GM23338 (cell line): ENCODE measurements at regions not wholly inside any gene's neighbourhood (a gene's known extent, or its start where the extent isn't known, plus 50 kb on each side); places are given as distances from the start of the nearest gene placed in this dataset.

Experiments used
- ATAC-seq: fragments of 200-7000 bp; cut with Tn5 transposase; 3 replicates; pipeline ENCODE4 v1.9.1; 2020
- DNase-seq: peaks from one replicate; pipeline ENCODE4 v3.0.0-alpha.2; 2015; ENCODE audit warnings: low spot score
- H2AFZ ChIP-seq: fragments of 200-600 bp; sonication (generic); 2 replicates; pipeline ENCODE4 v1.8.0; 2016; ENCODE audit warnings: antibody characterized with exemption, mild to moderate bottlenecking, moderate library complexity
- H3F3A ChIP-seq: fragments of 200-600 bp; sonication (generic); replicated peaks from 2 replicates; pipeline ENCODE4 v1.8.0; 2017; ENCODE audit warnings: antibody characterized with exemption, mixed run types, low read depth
- H3K27ac ChIP-seq: fragments of 200-600 bp; sonication (generic); 2 replicates; pipeline ENCODE4 v1.6.1; 2016; ENCODE audit warnings: low read depth
- H3K27me3 ChIP-seq: fragments of 200-600 bp; sonication (generic); 2 replicates; pipeline ENCODE4 v1.8.0; 2016; ENCODE audit warnings: mild to moderate bottlenecking, mixed run types, moderate library complexity; ENCODE audit not compliant: insufficient read depth
- H3K36me3 ChIP-seq: fragments of 200-600 bp; sonication (generic); 2 replicates; pipeline ENCODE4 v1.8.0; 2016; ENCODE audit warnings: mild to moderate bottlenecking; ENCODE audit not compliant: insufficient read depth
- H3K4me1 ChIP-seq: fragments of 200-600 bp; sonication (generic); 2 replicates; pipeline ENCODE4 v1.8.0; 2016; ENCODE audit warnings: mild to moderate bottlenecking, moderate library complexity; ENCODE audit not compliant: insufficient read depth
- H3K4me2 ChIP-seq: fragments of 200-600 bp; sonication (generic); 2 replicates; pipeline ENCODE4 v1.7.1; 2017; ENCODE audit warnings: mixed run types
- H3K4me3 ChIP-seq: fragments of 200-600 bp; sonication (generic); 2 replicates; pipeline ENCODE4 v1.6.1; 2016; ENCODE audit warnings: mixed run types
- H3K79me2 ChIP-seq: fragments of 200-600 bp; sonication (generic); replicated peaks from 2 replicates; pipeline ENCODE4 v1.8.0; 2017; ENCODE audit warnings: mild to moderate bottlenecking; ENCODE audit not compliant: insufficient read depth
- H3K9me2 ChIP-seq: fragments of 200-600 bp; sonication (generic); 2 replicates; pipeline ENCODE4 v1.8.0; 2017; ENCODE audit not compliant: insufficient read depth
- H4K20me1 ChIP-seq: fragments of 200-600 bp; sonication (generic); replicated peaks from 2 replicates; pipeline ENCODE4 v1.8.0; 2017; ENCODE audit warnings: mild to moderate bottlenecking; ENCODE audit not compliant: insufficient read depth
- H3K27ac Mint-ChIP-seq: 2 replicates; pipeline ENCODE4 v1.8.0; 2020; ENCODE audit warnings: inconsistent platforms, mild to moderate bottlenecking, moderate library complexity, mixed read lengths
- H3K27me3 Mint-ChIP-seq: 3 replicates; pipeline ENCODE4 v1.8.0; 2022; ENCODE audit warnings: low read depth, mild to moderate bottlenecking, moderate library complexity, mixed read lengths, inconsistent platforms; ENCODE audit not compliant: insufficient read depth, poor library complexity
- H3K36me3 Mint-ChIP-seq: 3 replicates; pipeline ENCODE4 v1.8.0; 2021; ENCODE audit warnings: low read depth, mild to moderate bottlenecking, inconsistent platforms, moderate library complexity, mixed read lengths
- H3K4me1 Mint-ChIP-seq: 3 replicates; pipeline ENCODE4 v1.8.0; 2020; ENCODE audit warnings: mild to moderate bottlenecking, inconsistent platforms, mixed read lengths
- H3K4me3 Mint-ChIP-seq: 3 replicates; pipeline ENCODE4 v1.8.0; 2021; ENCODE audit warnings: moderate library complexity, mild to moderate bottlenecking, inconsistent platforms, mixed read lengths
- H3K9me3 Mint-ChIP-seq: 3 replicates; pipeline ENCODE4 v1.8.0; 2020; ENCODE audit warnings: moderate library complexity, mild to moderate bottlenecking, inconsistent platforms, mixed read lengths
- CREB1 ChIP-seq: fragments of 250-450 bp; sonication (Bioruptor Pico); IDR thresholded peaks from 2 replicates; pipeline ENCODE4 v1.5.0; 2020; ENCODE audit warnings: low read depth, mild to moderate bottlenecking, moderate library complexity
- ETS1 ChIP-seq: IDR thresholded peaks from 2 replicates; pipeline ENCODE4 v1.6.1; 2016; ENCODE audit warnings: antibody characterized with exemption
- EZH2 ChIP-seq: fragments of 200-600 bp; sonication (generic); IDR thresholded peaks from one replicate; pipeline ENCODE4 v1.8.0; 2017; ENCODE audit warnings: antibody characterized with exemption, mild to moderate bottlenecking, low read depth; ENCODE audit not compliant: unreplicated experiment
- EZH2phosphoT487 ChIP-seq: fragments of 200-600 bp; sonication (generic); IDR thresholded peaks from one replicate; pipeline ENCODE4 v1.8.1; 2018; ENCODE audit warnings: antibody characterized with exemption; ENCODE audit not compliant: unreplicated experiment
- JUNB ChIP-seq: IDR thresholded peaks from one replicate; pipeline ENCODE4 v1.6.1; 2016; ENCODE audit warnings: antibody characterized with exemption; ENCODE audit not compliant: unreplicated experiment
- NANOG ChIP-seq: IDR thresholded peaks from 2 replicates; pipeline ENCODE4 v1.6.1; 2016; ENCODE audit warnings: antibody characterized with exemption, borderline replicate concordance
- POLR2AphosphoS5 ChIP-seq: IDR thresholded peaks from 2 replicates; pipeline ENCODE4 v1.6.1; 2016; ENCODE audit warnings: antibody characterized with exemption, low read depth
- STAT1 ChIP-seq: IDR thresholded peaks from one replicate; pipeline ENCODE4 v1.6.1; 2016; ENCODE audit warnings: antibody characterized with exemption; ENCODE audit not compliant: unreplicated experiment
- ZNF114 ChIP-seq: fragments of 250-450 bp; sonication (Bioruptor Pico); IDR thresholded peaks from 2 replicates; pipeline ENCODE4 v1.5.0; 2020; ENCODE audit warnings: mild to moderate bottlenecking, moderate library complexity
- ZNF331 ChIP-seq: fragments of 250-450 bp; sonication (Bioruptor Pico); IDR thresholded peaks from 2 replicates; pipeline ENCODE4 v1.5.0; 2020; ENCODE audit warnings: low read depth, mild to moderate bottlenecking, moderate library complexity
- TF ChIP-seq, protein P1 (sequence below): IDR thresholded peaks from one replicate; pipeline ENCODE4 v1.6.1; 2018; ENCODE audit warnings: antibody characterized with exemption; ENCODE audit not compliant: unreplicated experiment
- TF ChIP-seq, protein P2 (sequence below), 2 experiments: fragments of 200-600 bp in 1 of 2; sonication (generic) in 1 of 2; conservative IDR thresholded peaks; 2 replicates each; pipeline versions ENCODE4 v1.5.1 to v1.6.1; 2016 to 2017; ENCODE audit warnings: antibody characterized with exemption in 2 of 2, low read depth in 2 of 2, mild to moderate bottlenecking in 2 of 2, moderate library complexity in 1 of 2

DNA sequence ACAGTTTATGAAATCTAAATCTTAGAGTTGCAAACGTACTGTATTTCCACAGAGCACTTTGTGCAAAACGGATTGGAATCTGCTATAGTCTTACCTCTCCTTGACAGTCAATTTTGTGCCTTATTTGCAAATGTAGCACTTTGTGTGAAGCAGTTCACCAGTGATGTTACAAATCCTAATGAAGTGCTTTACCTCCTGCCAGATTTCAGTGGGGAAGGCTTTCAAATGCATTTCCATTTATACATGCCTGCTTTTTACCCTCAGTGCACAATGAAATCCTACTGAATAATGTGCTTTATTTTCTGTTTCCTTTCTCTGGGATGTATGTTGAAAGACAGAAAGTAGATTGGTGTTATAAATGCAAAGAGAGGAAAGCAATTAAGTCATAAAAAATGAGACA, 2141.6 kb upstream of the C9orf72 start:
- no peak for DNase-seq
- no peaks in the 10 kb centered on the region for H3K79me2 ChIP-seq

GRCh38 chr9:29717631-29718030, 2144.3 kb upstream of the C9orf72 start:
- Histone ChIP-seq H3K4me1 (peaks cover 5% of the 10 kb centered on the region; the same call in 1 of the 2 replicates), H3K4me2 (no peak overlapping the region), H3K79me2 (no peaks in the 10 kb centered on the region), H3K36me3 (no peaks in the 10 kb centered on the region), H3K4me3 (no peak overlapping the region), H4K20me1 (no peaks in the 10 kb centered on the region), H2AFZ (no peak overlapping the region), H3K9me2 (no peaks in the 10 kb centered on the region), H3K27me3 (no peaks in the 10 kb centered on the region), H3F3A (no peaks in the 10 kb centered on the region), H3K27ac (no peak overlapping the region)
- Mint-ChIP-seq H3K27ac (no peak overlapping the region), H3K4me1 (peaks cover 8% of the 10 kb centered on the region; the same call in 2 of the 3 replicates), H3K4me3 (no peak overlapping the region), H3K27me3 (no peaks in the 10 kb centered on the region), H3K36me3 (no peaks in the 10 kb centered on the region), H3K9me3 (no peaks in the 10 kb centered on the region)
- no peak for ATAC-seq
- TF ChIP-seq STAT1 = no peak
- DNase-seq = no peak

More for the DNA sequence above, 2141.6 kb upstream of the C9orf72 start:
- Histone ChIP-seq H3F3A (no peaks in the 10 kb centered on the region), H3K27me3 (no peaks in the 10 kb centered on the region), H3K4me3 (no peak overlapping the region), H3K4me2 (no peak overlapping the region; the same call in 1 of the 2 replicates), H4K20me1 (no peaks in the 10 kb centered on the region), H2AFZ (0 out of 2 replicates have a peak overlapping the region, but pooled peaks have one; percentile 23), H3K36me3 (no peaks in the 10 kb centered on the region), H3K9me2 (no peaks in the 10 kb centered on the region), H3K4me1 (peaks cover 5% of the 10 kb centered on the region; the same call in 1 of the 2 replicates), H3K27ac (no peak overlapping the region)
- ATAC-seq = no peak
- peak overlapping the region; percentile 5; the same call in 1 of the 2 replicates for H3K27ac Mint-ChIP-seq
- no peak for TF ChIP-seq ZNF114 (CRISPR knock-in tag)
- no peak for TF ChIP-seq JUNB
- no peak for TF ChIP-seq POLR2AphosphoS5
- no peak for TF ChIP-seq ZNF331 (CRISPR knock-in tag)
- TF ChIP-seq CREB1 (CRISPR knock-in tag) = no peak
- H3K9me3 Mint-ChIP-seq = no peaks in the 10 kb centered on the region
- H3K4me1 Mint-ChIP-seq = peaks cover 8% of the 10 kb centered on the region; the same call in 2 of the 3 replicates
- no peaks in the 10 kb centered on the region for H3K36me3 Mint-ChIP-seq
- H3K4me3 Mint-ChIP-seq = no peak overlapping the region
- no peaks in the 10 kb centered on the region for H3K27me3 Mint-ChIP-seq

GRCh38 chr9:29730163-29730562, 2156.9 kb upstream of the C9orf72 start:
- no peak overlapping the region for H3K4me3 Mint-ChIP-seq
- peaks cover 22% of the 10 kb centered on the region for H3K9me2 ChIP-seq
- H3K4me1 Mint-ChIP-seq = no peaks in the 10 kb centered on the region
- no peak overlapping the region for H3K4me3 ChIP-seq
- no peaks in the 10 kb centered on the region for H3K4me1 ChIP-seq
- no peak overlapping the region for H3K27ac ChIP-seq
- ATAC-seq = no peak
- H3K27me3 ChIP-seq = no peaks in the 10 kb centered on the region
- H3K9me3 Mint-ChIP-seq = no peaks in the 10 kb centered on the region
- H3K27ac Mint-ChIP-seq = no peak overlapping the region
- H3K36me3 Mint-ChIP-seq = no peaks in the 10 kb centered on the region
- H3K27me3 Mint-ChIP-seq = no peaks in the 10 kb centered on the region
- DNase-seq = no peak
- no peak overlapping the region for H3K4me2 ChIP-seq
- no peaks in the 10 kb centered on the region for H3F3A ChIP-seq
- H3K79me2 ChIP-seq = no peaks in the 10 kb centered on the region
- H2AFZ ChIP-seq = no peak overlapping the region
- no peaks in the 10 kb centered on the region for H3K36me3 ChIP-seq
- no peaks in the 10 kb centered on the region for H4K20me1 ChIP-seq
- no peak for TF ChIP-seq ZNF114 (CRISPR knock-in tag)
- TF ChIP-seq, protein P1, sequence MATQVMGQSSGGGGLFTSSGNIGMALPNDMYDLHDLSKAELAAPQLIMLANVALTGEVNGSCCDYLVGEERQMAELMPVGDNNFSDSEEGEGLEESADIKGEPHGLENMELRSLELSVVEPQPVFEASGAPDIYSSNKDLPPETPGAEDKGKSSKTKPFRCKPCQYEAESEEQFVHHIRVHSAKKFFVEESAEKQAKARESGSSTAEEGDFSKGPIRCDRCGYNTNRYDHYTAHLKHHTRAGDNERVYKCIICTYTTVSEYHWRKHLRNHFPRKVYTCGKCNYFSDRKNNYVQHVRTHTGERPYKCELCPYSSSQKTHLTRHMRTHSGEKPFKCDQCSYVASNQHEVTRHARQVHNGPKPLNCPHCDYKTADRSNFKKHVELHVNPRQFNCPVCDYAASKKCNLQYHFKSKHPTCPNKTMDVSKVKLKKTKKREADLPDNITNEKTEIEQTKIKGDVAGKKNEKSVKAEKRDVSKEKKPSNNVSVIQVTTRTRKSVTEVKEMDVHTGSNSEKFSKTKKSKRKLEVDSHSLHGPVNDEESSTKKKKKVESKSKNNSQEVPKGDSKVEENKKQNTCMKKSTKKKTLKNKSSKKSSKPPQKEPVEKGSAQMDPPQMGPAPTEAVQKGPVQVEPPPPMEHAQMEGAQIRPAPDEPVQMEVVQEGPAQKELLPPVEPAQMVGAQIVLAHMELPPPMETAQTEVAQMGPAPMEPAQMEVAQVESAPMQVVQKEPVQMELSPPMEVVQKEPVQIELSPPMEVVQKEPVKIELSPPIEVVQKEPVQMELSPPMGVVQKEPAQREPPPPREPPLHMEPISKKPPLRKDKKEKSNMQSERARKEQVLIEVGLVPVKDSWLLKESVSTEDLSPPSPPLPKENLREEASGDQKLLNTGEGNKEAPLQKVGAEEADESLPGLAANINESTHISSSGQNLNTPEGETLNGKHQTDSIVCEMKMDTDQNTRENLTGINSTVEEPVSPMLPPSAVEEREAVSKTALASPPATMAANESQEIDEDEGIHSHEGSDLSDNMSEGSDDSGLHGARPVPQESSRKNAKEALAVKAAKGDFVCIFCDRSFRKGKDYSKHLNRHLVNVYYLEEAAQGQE = no peak
- no peak for TF ChIP-seq EZH2
- no peak for TF ChIP-seq STAT1
- TF ChIP-seq POLR2AphosphoS5 = no peak
- no peak for TF ChIP-seq NANOG
- no peak for TF ChIP-seq ETS1
- TF ChIP-seq, protein P2, sequence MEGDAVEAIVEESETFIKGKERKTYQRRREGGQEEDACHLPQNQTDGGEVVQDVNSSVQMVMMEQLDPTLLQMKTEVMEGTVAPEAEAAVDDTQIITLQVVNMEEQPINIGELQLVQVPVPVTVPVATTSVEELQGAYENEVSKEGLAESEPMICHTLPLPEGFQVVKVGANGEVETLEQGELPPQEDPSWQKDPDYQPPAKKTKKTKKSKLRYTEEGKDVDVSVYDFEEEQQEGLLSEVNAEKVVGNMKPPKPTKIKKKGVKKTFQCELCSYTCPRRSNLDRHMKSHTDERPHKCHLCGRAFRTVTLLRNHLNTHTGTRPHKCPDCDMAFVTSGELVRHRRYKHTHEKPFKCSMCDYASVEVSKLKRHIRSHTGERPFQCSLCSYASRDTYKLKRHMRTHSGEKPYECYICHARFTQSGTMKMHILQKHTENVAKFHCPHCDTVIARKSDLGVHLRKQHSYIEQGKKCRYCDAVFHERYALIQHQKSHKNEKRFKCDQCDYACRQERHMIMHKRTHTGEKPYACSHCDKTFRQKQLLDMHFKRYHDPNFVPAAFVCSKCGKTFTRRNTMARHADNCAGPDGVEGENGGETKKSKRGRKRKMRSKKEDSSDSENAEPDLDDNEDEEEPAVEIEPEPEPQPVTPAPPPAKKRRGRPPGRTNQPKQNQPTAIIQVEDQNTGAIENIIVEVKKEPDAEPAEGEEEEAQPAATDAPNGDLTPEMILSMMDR (conservative IDR thresholded peaks at IDR 0.05; ENCODE audit: low read depth in 2 of 2) = no peak
- TF ChIP-seq EZH2phosphoT487 = no peak
- TF ChIP-seq CREB1 (CRISPR knock-in tag) = no peak
